Astrocyte (in vitro differentiated cells and primary cell): ENCODE measurements at regions not wholly inside any gene's neighbourhood (a gene's known extent, or its start where the extent isn't known, plus 50 kb on each side); places are given as distances from the start of the nearest gene placed in this dataset.

Experiments used
- DNase-seq: peaks from one replicate; pipeline ENCODE4 v3.0.0-alpha.2; 2010; ENCODE audit warnings: low read depth
- FAIRE-seq: peaks from 2 replicates; lab custom pipeline; 2011; peaks lifted over from hg19 to GRCh38; lab: Jason Lieb, UNC
- H2AFZ ChIP-seq: 2 replicates; pipeline ENCODE4 v1.6.0; 2012; ENCODE audit warnings: low read depth, low read length, inconsistent platforms
- H3K27ac ChIP-seq: 2 replicates; pipeline ENCODE4 v1.5.1; 2011; ENCODE audit warnings: low read depth, low read length, inconsistent platforms
- H3K27me3 ChIP-seq: 2 replicates; pipeline ENCODE4 v1.6.0; 2011; ENCODE audit warnings: low read length, inconsistent platforms; ENCODE audit not compliant: insufficient read depth
- H3K36me3 ChIP-seq: 2 replicates; pipeline ENCODE4 v1.5.1; 2011; ENCODE audit warnings: low read length, inconsistent platforms; ENCODE audit not compliant: insufficient read depth
- H3K4me1 ChIP-seq: 2 replicates; pipeline ENCODE4 v1.5.1; 2011; ENCODE audit warnings: low read length, inconsistent platforms; ENCODE audit not compliant: insufficient read depth
- H3K4me2 ChIP-seq: 2 replicates; pipeline ENCODE4 v1.6.0; 2012; ENCODE audit warnings: low read length, inconsistent platforms
- H3K4me3 ChIP-seq: 2 replicates; pipeline ENCODE4 v1.5.1; 2011; ENCODE audit warnings: low read depth, mild to moderate bottlenecking, low read length, inconsistent platforms; ENCODE audit not compliant: insufficient read depth
- H3K79me2 ChIP-seq: 2 replicates; pipeline ENCODE4 v1.6.0; 2012; ENCODE audit warnings: mild to moderate bottlenecking, low read length, inconsistent platforms; ENCODE audit not compliant: insufficient read depth
- H3K9ac ChIP-seq: 2 replicates; pipeline ENCODE4 v1.6.0; 2012; ENCODE audit warnings: mild to moderate bottlenecking, low read length, inconsistent platforms
- H3K9me3 ChIP-seq: 2 replicates; pipeline ENCODE4 v1.5.1; 2012; ENCODE audit warnings: low read depth, mild to moderate bottlenecking, low read length, inconsistent platforms; ENCODE audit not compliant: insufficient read depth
- H4K20me1 ChIP-seq: 2 replicates; pipeline ENCODE4 v1.6.0; 2012; ENCODE audit warnings: low read length, inconsistent platforms; ENCODE audit not compliant: insufficient read depth
- H3K27ac Mint-ChIP-seq: one replicate; pipeline ENCODE4 v1.8.0; 2021; ENCODE audit warnings: mild to moderate bottlenecking, mixed read lengths; ENCODE audit not compliant: unreplicated experiment
- H3K27me3 Mint-ChIP-seq: one replicate; pipeline ENCODE4 v1.8.0; 2021; ENCODE audit warnings: low read depth, mixed read lengths; ENCODE audit not compliant: unreplicated experiment
- H3K36me3 Mint-ChIP-seq: one replicate; pipeline ENCODE4 v1.8.0; 2021; ENCODE audit warnings: low read depth, mixed read lengths; ENCODE audit not compliant: unreplicated experiment
- H3K4me1 Mint-ChIP-seq: one replicate; pipeline ENCODE4 v1.8.0; 2021; ENCODE audit warnings: low read depth, mixed read lengths; ENCODE audit not compliant: unreplicated experiment
- H3K4me3 Mint-ChIP-seq: one replicate; pipeline ENCODE4 v1.8.0; 2021; ENCODE audit warnings: mild to moderate bottlenecking, moderate library complexity, mixed read lengths; ENCODE audit not compliant: unreplicated experiment
- H3K9me3 Mint-ChIP-seq: one replicate; pipeline ENCODE4 v1.8.0; 2021; ENCODE audit warnings: mild to moderate bottlenecking, mixed read lengths; ENCODE audit not compliant: unreplicated experiment
- EZH2 ChIP-seq: IDR thresholded peaks from 2 replicates; pipeline ENCODE4 v1.6.1; 2012; ENCODE audit warnings: mild to moderate bottlenecking, low read length, inconsistent platforms; ENCODE audit not compliant: insufficient read depth
- TF ChIP-seq, protein P1 (sequence below): IDR thresholded peaks from 2 replicates; pipeline ENCODE4 v1.5.1; 2011; ENCODE audit warnings: low read depth, mild to moderate bottlenecking, inconsistent platforms, low read length, moderate library complexity; ENCODE audit not compliant: insufficient read depth

DNA sequence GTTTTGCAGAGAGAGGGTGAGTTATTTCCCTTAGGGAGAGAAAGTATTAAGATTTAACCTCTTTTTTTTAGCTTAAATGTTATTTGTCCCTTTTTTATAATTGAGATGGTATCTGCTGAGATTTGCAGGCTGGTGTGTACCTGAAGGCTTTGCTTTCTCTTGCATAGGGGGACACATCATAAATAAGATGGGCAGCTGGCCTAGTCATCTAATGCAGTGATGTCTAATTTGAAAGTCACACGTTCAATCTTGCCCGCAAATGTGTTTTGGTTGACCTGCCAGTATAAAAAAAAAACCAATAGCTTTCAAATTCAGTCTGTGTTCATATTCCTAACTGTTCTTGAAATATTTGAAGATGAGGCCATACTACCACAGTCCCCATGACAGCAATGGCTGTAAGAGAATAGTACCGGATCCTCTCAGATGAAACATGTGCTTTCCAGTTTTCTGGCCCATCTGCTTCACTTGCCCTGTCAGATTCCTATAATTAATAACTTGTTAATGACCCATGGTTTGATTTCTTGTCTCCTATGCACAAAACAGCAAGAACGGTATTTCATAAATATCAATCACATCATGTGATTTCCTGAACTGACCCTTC lies 914.2 kb downstream of the IPMK start:
- Histone ChIP-seq H3K4me3 (no peak overlapping the region), H4K20me1 (no peaks in the 10 kb centered on the region), H3K27ac (no peak overlapping the region), H2AFZ (no peak overlapping the region), H3K4me1 (no peaks in the 10 kb centered on the region), H3K4me2 (no peak overlapping the region), H3K36me3 (no peaks in the 10 kb centered on the region), H3K27me3 (no peaks in the 10 kb centered on the region), H3K9ac (no peak overlapping the region), H3K79me2 (no peaks in the 10 kb centered on the region), H3K9me3 (no peaks in the 10 kb centered on the region)
- Mint-ChIP-seq H3K9me3 (peaks cover 2% of the 10 kb centered on the region), H3K4me3 (no peak overlapping the region), H3K36me3 (no peaks in the 10 kb centered on the region), H3K27ac (no peak overlapping the region), H3K27me3 (no peaks in the 10 kb centered on the region), H3K4me1 (no peaks in the 10 kb centered on the region)
- TF ChIP-seq EZH2 = no peak
- TF ChIP-seq, protein P1, sequence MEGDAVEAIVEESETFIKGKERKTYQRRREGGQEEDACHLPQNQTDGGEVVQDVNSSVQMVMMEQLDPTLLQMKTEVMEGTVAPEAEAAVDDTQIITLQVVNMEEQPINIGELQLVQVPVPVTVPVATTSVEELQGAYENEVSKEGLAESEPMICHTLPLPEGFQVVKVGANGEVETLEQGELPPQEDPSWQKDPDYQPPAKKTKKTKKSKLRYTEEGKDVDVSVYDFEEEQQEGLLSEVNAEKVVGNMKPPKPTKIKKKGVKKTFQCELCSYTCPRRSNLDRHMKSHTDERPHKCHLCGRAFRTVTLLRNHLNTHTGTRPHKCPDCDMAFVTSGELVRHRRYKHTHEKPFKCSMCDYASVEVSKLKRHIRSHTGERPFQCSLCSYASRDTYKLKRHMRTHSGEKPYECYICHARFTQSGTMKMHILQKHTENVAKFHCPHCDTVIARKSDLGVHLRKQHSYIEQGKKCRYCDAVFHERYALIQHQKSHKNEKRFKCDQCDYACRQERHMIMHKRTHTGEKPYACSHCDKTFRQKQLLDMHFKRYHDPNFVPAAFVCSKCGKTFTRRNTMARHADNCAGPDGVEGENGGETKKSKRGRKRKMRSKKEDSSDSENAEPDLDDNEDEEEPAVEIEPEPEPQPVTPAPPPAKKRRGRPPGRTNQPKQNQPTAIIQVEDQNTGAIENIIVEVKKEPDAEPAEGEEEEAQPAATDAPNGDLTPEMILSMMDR = no peak
- no peak for FAIRE-seq
- DNase-seq = no peak

DNA sequence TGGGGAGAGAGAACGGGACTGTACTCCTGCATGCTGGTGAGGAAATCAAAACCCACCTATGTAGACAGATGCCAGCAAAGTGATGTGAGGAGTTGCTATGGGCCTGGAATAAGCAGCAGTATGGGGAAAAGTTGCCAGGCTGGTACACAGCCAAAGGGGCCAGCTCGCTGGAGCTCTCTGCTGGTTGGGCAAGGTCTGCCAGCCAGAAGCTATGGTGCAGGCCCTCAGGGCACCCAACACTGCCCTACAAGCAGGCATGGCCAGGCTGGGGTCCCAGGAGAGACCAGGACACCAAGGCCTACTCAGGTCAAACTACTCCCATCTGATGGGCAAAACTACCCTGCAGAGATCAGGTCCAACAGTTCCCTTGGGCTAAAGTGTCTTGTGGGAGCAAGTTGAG lies 916.6 kb downstream of the IPMK start:
- Histone ChIP-seq H3K79me2 (no peaks in the 10 kb centered on the region), H3K4me3 (no peak overlapping the region), H2AFZ (no peak overlapping the region), H3K27ac (no peak overlapping the region), H3K4me2 (no peak overlapping the region), H4K20me1 (no peaks in the 10 kb centered on the region), H3K9me3 (no peaks in the 10 kb centered on the region), H3K4me1 (no peaks in the 10 kb centered on the region), H3K36me3 (no peaks in the 10 kb centered on the region), H3K9ac (no peak overlapping the region), H3K27me3 (no peaks in the 10 kb centered on the region)
- no peak for DNase-seq
- no peak for FAIRE-seq
- Mint-ChIP-seq H3K4me3 (no peak overlapping the region), H3K27me3 (no peaks in the 10 kb centered on the region), H3K27ac (no peak overlapping the region), H3K9me3 (peaks cover 2% of the 10 kb centered on the region), H3K4me1 (no peaks in the 10 kb centered on the region), H3K36me3 (no peaks in the 10 kb centered on the region)
- TF ChIP-seq, protein P1 = no peak
- TF ChIP-seq EZH2 = no peak

DNA sequence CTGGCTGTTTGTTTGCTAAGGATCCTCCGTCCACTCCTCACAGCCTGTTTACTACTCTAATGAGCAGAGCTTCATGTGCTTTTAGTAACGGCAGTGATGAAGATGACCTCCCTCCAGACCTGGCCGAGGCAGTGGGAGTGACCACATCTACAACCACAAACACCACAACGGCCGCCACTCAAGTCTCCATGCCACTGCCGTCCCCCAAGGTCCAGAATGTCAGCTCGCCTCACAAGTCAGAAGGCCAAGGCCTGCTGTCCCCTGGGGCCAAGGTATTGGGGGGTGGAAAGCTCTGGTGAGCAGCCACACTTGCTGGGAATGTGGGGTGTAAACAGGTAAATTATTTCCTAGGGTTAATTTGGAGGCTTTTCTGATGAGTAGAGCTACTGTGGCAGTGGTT lies 926.4 kb downstream of the IPMK start:
- no peak overlapping the region for H3K4me3 ChIP-seq
- H3K9me3 ChIP-seq = peaks cover 12% of the 10 kb centered on the region
- Mint-ChIP-seq H3K27ac (no peak overlapping the region), H3K27me3 (no peaks in the 10 kb centered on the region), H3K4me1 (no peaks in the 10 kb centered on the region), H3K4me3 (no peak overlapping the region), H3K36me3 (no peaks in the 10 kb centered on the region), H3K9me3 (peaks cover 8% of the 10 kb centered on the region)
- no peaks in the 10 kb centered on the region for H3K27me3 ChIP-seq
- no peak overlapping the region for H2AFZ ChIP-seq
- DNase-seq (no peak), FAIRE-seq (no peak)
- no peaks in the 10 kb centered on the region for H3K4me1 ChIP-seq
- no peak for TF ChIP-seq EZH2
- TF ChIP-seq, protein P1 = no peak
- H3K36me3 ChIP-seq = no peaks in the 10 kb centered on the region
- no peak overlapping the region for H3K27ac ChIP-seq
- no peak overlapping the region for H3K9ac ChIP-seq
- no peaks in the 10 kb centered on the region for H4K20me1 ChIP-seq
- no peak overlapping the region for H3K4me2 ChIP-seq
- no peaks in the 10 kb centered on the region for H3K79me2 ChIP-seq
